Motor neuron (in vitro differentiated cells): ENCODE measurements at regions not wholly inside any gene's neighbourhood (a gene's known extent, or its start where the extent isn't known, plus 50 kb on each side); places are given as distances from the start of the nearest gene placed in this dataset.

Experiments used
- ATAC-seq, 8 experiments: fragments of 200-7000 bp; cut with Tn5 transposase; replicated peaks in 6 of 8; 2 replicates each; pipeline ENCODE4 v1.8.0; 2021; ENCODE audit warnings: mild to moderate bottlenecking in 8 of 8, moderate library complexity in 8 of 8
- H3K27ac ChIP-seq, 2 donors: fragments of 250-450 bp; sonication (Bioruptor Pico); 2 replicates each; pipeline ENCODE4 v1.9.0; 2021; ENCODE audit warnings: antibody characterized with exemption in 2 of 2, mild to moderate bottlenecking in 2 of 2, moderate library complexity in 1 of 2
- H3K4me1 ChIP-seq, 2 donors: fragments of 250-450 bp; sonication (Bioruptor Pico); replicated peaks in 1 of 2; 2 replicates each; pipeline ENCODE4 v1.6.1; 2021; ENCODE audit warnings: antibody characterized with exemption in 2 of 2, mild to moderate bottlenecking in 2 of 2, moderate library complexity in 1 of 2
- H3K4me3 ChIP-seq, 5 donors: fragments of 250-450 bp; sonication (Bioruptor Pico); 2 replicates each; pipeline ENCODE4 v1.9.0; 2021; ENCODE audit warnings: antibody characterized with exemption in 5 of 5, mild to moderate bottlenecking in 5 of 5, moderate library complexity in 4 of 5
- WGBS, 10 experiments: fragments of 450-650 bp; shearing (Covaris generic); methylation state at CpG; one replicate each; pipeline ENCODE4 v1.0.0; 2022; 5-methylcytosine and 5-hydroxymethylcytosine counted together
- in situ Hi-C, 9 experiments: fragments of 400-800 bp; cut with MboI; loops; one replicate each; pipeline ENCODE4 v1.15.0; 2021; ENCODE audit warnings: low sequenced_read_pairs in 9 of 9, low pct_unique_long_range_greater_than_20kb in 2 of 9; ENCODE audit not compliant: unreplicated experiment in 9 of 9

GRCh38 chr2:14684516-14684915 lies 52.0 kb downstream of the LRATD1 start:
- no peak for ATAC-seq
- 0 to 100% (median 79%) methylated on average over 1 to 3 of the region's 3 CpGs; no CpG with 5 or more reads in 1 of the 10 experiments for WGBS, 10 experiments
- H3K27ac ChIP-seq, result no peak overlapping the region
- peaks cover 0 to 2% of the 10 kb centered on the region in 2 donors for H3K4me1 ChIP-seq
- in situ Hi-C loops, result no loop called here
- H3K4me3 ChIP-seq, result no peak overlapping the region

DNA sequence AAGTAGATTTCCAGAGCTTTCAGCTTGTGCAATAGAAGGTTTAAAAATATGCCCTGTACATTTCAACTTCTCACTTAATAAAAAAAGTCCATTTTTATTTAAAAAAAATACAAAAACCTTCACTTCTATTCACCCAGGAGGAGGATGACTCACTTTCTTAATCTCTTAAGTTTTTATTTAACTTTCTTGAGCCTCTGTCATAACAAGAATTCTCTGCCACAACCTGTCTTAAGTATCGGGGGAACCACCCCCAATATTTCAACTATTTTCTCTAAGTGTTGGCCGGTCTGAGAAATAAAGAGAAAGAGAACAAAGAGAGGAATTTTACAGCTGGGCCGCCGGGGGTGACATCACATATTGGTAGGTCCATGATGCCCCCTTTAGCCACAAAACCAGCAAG lies 58.4 kb downstream of the LRATD1 start:
- in situ Hi-C loops, result no loop called here
- 60 to 100% (median 84%) methylated on average over 1 to 4 of the region's 4 CpGs for WGBS, 10 experiments
- Histone ChIP-seq H3K4me3 (no peak overlapping the region), H3K27ac (no peak overlapping the region), H3K4me1 (no peaks in the 10 kb centered on the region)
- ATAC-seq, result no peak

DNA sequence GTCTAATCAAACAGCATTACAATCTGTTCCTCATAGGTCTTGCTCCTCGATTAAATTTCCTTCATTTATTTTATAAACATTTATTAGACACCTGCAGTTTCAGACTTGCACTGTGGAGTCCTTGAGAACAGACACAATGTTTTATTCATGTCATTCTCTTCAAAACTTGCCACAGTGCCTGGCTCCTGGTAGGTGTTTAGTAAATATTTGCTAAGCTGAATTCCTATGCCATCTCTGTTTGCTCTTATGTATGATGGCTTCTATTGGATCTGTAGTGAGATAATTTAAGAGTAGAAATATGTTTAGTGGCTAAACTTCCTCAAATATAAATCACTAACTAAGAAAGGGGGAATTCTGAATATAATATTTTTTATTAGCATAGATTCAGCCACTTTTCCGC lies 61.4 kb downstream of the LRATD1 start:
- Histone ChIP-seq H3K4me3 (no peak overlapping the region), H3K4me1 (no peaks in the 10 kb centered on the region), H3K27ac (no peak overlapping the region)
- WGBS, 10 experiments, result 0 to 94% (median 58%) methylated on average over 1 to 2 of the region's 2 CpGs; no CpG with 5 or more reads in 1 of the 10 experiments
- in situ Hi-C loops, result no loop called here
- no peak for ATAC-seq

- no peak overlapping the region for H3K27ac ChIP-seq
- in situ Hi-C loops, result no loop called here
- no peaks in the 10 kb centered on the region for H3K4me1 ChIP-seq
- H3K4me3 ChIP-seq, result no peak overlapping the region
- 0 to 100% (median 75%) methylated on average over 1 to 2 of the region's 2 CpGs for WGBS, 10 experiments
- ATAC-seq, result no peak
These were observed 68.2 kb downstream of the LRATD1 start for GRCh38 chr2:14700753-14701152.

GRCh38 chr2:14702258-14702657 lies 69.7 kb downstream of the LRATD1 start:
- 27 to 100% (median 93%) methylated on average over 1 to 3 of the region's 3 CpGs for WGBS, 10 experiments
- no peak for ATAC-seq
- in situ Hi-C loops, result no loop called here
- Histone ChIP-seq H3K27ac (no peak overlapping the region), H3K4me3 (no peak overlapping the region), H3K4me1 (no peaks in the 10 kb centered on the region)

DNA sequence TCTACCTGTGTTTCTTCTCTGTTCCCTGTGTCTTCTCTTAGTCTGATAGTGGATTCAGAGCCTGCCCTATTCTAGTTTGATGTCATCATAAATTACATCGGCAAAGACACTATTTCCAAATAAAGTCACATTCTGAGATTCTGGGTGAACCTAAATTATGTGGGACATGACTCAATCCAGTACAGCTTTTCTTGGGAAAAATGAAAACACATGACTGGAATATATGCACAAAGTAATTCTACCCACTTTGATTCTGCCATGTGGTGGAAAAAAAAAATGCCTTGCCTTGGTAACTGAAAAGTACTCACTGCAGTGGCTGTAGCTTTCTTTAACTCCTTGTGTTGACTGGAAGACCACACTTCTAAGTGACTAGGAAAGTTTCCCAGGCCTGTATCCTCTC lies 73.7 kb downstream of the LRATD1 start:
- H3K4me1 ChIP-seq, result no peaks in the 10 kb centered on the region
- WGBS, 10 experiments, result 17 to 100% (median 90%) methylated on average over 1 of the region's 1 CpG; no CpG with 5 or more reads in 4 of the 10 experiments
- in situ Hi-C loops, result no loop called here
- ATAC-seq, result peak in 1 of 8 experiments; percentile 42
- no peak overlapping the region for H3K4me3 ChIP-seq
- H3K27ac ChIP-seq, result no peak overlapping the region

GRCh38 chr2:14712111-14712510 lies 79.6 kb downstream of the LRATD1 start:
- in situ Hi-C loops, result no loop called here
- Histone ChIP-seq H3K27ac (no peak overlapping the region), H3K4me3 (no peak overlapping the region), H3K4me1 (no peaks in the 10 kb centered on the region)
- WGBS, 10 experiments, result 0 to 87% (median 70%) methylated on average over 1 to 5 of the region's 5 CpGs; no CpG with 5 or more reads in 1 of the 10 experiments
- no peak for ATAC-seq

- ATAC-seq, result no peak
- in situ Hi-C loops, result no loop called here
- no peak overlapping the region for H3K27ac ChIP-seq
- no peak overlapping the region for H3K4me3 ChIP-seq
- H3K4me1 ChIP-seq, result no peaks in the 10 kb centered on the region
- 0 to 100% (median 67%) methylated on average over 1 to 5 of the region's 5 CpGs; no CpG with 5 or more reads in 1 of the 10 experiments for WGBS, 10 experiments
These were observed 80.7 kb downstream of the LRATD1 start for GRCh38 chr2:14713248-14713647.

DNA sequence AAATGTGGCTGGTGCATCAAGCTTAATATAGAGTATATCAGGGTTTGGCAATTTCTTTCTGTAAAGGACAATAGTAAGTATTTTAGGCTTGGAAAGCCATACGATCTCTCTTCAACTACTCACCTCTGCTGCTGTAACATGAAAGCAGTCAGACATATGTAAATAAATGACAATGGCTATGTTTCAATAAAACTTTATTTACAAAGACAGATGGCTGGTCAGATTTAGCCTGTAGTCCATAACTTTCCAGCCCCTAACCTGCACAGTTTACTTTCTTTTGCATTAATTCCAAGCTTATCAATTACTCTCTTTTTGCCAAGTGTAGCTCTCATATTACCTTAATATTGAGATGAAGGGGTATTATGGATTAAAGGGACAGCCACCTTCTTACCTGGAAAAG lies 83.1 kb downstream of the LRATD1 start:
- 17 to 100% (median 80%) methylated on average over 1 of the region's 1 CpG; no CpG with 5 or more reads in 3 of the 10 experiments for WGBS, 10 experiments
- Histone ChIP-seq H3K27ac (no peak overlapping the region), H3K4me3 (no peak overlapping the region), H3K4me1 (no peaks in the 10 kb centered on the region)
- no peak for ATAC-seq
- in situ Hi-C loops, result no loop called here

GRCh38 chr2:14716319-14716718 lies 83.8 kb downstream of the LRATD1 start:
- in situ Hi-C loops, result no loop called here
- no peak overlapping the region for H3K4me3 ChIP-seq
- 0 to 60% (median 40%) methylated on average over 1 of the region's 1 CpG; no CpG with 5 or more reads in 6 of the 10 experiments for WGBS, 10 experiments
- ATAC-seq, result no peak
- no peaks in the 10 kb centered on the region for H3K4me1 ChIP-seq
- no peak overlapping the region for H3K27ac ChIP-seq

DNA sequence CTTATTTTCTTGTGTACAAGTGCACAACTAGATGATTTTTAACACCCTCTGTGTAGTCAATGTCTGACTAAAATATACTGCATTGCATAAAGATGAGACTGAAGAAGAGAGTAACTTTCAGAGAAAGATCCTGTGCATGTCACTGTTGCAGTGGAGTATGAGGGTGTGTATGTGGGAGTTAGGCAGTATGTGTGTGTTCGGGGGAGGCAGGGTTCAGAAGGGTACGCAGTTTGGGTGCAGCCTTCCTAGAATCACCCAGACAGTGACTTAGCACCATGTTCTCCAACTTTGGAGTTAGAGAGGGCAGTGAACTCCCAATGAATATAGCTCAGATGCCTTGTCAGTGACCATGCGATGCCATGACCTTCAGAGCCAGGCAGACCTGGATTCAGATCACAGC lies 84.6 kb downstream of the LRATD1 start:
- ATAC-seq, result no peak

DNA sequence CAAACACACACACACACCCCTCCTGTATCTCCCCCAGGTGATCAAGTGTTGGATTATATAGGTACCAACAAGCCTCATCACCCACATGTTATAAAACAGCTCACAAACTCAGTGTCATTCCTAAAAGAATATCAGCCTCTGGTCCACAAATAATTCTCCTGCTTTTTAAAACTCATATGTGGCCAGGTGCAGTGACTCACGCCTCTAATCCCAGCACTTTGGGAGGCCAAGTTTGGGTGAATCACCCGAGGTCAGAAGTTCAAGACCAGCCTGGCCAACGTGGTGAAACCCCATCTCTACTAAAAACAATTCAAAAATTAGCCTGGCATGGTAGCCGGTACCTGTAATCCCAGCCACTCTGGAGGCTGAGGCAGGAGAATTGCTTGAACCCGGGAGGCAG lies 87.8 kb downstream of the LRATD1 start:
- ATAC-seq, result no peak
- no peaks in the 10 kb centered on the region for H3K4me1 ChIP-seq
- in situ Hi-C loops, result no loop called here
- no peak overlapping the region for H3K27ac ChIP-seq
- no peak overlapping the region for H3K4me3 ChIP-seq
- WGBS, 10 experiments, result 40 to 80% (median 40%) methylated on average over 1 to 5 of the region's 5 CpGs; no CpG with 5 or more reads in 5 of the 10 experiments

More for the DNA sequence above, 84.6 kb downstream of the LRATD1 start:
- Histone ChIP-seq H3K27ac (no peak overlapping the region), H3K4me3 (no peak overlapping the region), H3K4me1 (no peaks in the 10 kb centered on the region)
- 10 to 100% (median 94%) methylated on average over 2 to 3 of the region's 3 CpGs; no CpG with 5 or more reads in 6 of the 10 experiments for WGBS, 10 experiments
- in situ Hi-C loops, result no loop called here

DNA sequence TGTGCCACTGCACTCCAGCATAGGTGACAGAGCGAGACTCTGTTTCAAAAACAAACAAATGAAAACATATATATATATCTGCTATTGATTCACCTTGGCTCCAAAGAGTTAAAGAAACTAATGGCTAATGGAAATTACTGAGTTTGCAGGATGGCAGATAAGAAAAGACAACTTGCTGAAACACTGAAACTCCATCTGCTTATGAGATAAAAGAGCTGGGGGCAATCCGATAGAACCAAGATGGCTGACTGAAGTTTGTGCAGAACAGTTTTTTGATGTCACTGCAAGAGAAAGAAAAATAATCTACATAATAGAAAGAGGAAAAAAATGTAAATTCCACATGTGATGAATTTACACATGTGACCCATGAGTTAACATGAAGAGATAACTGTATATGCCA lies 88.2 kb downstream of the LRATD1 start:
- ATAC-seq, result no peak
- no peak overlapping the region for H3K27ac ChIP-seq
- WGBS, 10 experiments, result 25 to 100% (median 90%) methylated on average over 1 to 2 of the region's 2 CpGs; no CpG with 5 or more reads in 3 of the 10 experiments
- no peaks in the 10 kb centered on the region for H3K4me1 ChIP-seq
- in situ Hi-C loops, result no loop called here
- no peak overlapping the region for H3K4me3 ChIP-seq

DNA sequence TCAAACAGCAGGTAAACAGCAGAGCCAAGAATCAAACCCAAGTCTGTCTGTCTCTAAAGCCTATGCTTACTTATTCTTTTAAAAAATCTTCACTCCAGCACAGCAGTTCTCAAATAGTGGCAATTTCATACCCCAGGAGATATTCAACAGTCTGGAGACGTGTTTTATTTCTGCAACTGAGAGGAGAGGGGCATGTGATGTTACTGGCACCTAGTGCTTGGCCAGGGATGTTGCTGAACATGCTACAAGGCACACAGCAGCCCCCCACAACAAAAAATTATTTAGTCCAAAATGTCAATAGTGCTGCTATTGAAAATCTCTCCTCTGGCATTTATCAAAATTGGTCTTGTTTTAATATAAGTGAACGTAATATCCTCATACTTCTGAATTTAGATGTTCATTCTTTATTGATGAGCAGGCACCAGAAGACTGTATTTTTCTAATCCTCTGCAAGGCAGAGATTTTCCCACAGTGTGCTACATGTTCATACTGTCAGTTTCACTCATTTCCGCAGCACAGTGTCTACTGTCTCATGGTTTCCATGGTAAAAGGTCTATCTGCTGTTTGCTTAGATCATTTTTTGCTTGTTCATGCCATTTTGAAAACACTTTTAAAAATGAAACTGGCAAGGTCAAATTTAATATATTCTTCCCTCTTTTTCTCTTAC lies 90.5 kb downstream of the LRATD1 start:
- no peaks in the 10 kb centered on the region for H3K4me1 ChIP-seq
- WGBS, 10 experiments, result 0 to 72% (median 53%) methylated on average over 2 to 3 of the region's 3 CpGs; no CpG with 5 or more reads in 2 of the 10 experiments
- H3K4me3 ChIP-seq, result no peak overlapping the region
- ATAC-seq, result no peak
- in situ Hi-C loops, result no loop called here
- H3K27ac ChIP-seq, result no peak overlapping the region
